ENCODE measurements at regions not wholly inside any gene's neighbourhood (a gene's known extent, or its start where the extent isn't known, plus 50 kb on each side); places are given as distances from the start of the nearest gene placed in this dataset.

- intact Hi-C loops (cut with DNase I), result no loop called here
- whole genome bisulfite sequencing, 2 donors, result 84 to 89% methylated on average over 2 of the region's 2 CpGs
Measured at GRCh38 chr6:113388996-113389395, 468.1 kb upstream of the MARCKS start.

GRCh38 chr6:113392551-113393055 is 464.5 kb upstream of the MARCKS start:
- WGBS, 2 donors, result 78 to 84% methylated on average over 3 of the region's 3 CpGs
- Histone ChIP-seq H3K4me1 (no peaks in the 10 kb centered on the region), H3K4me3 (no peak overlapping the region), H3K27me3 (no peaks in the 10 kb centered on the region), H3K27ac (no peak overlapping the region), H3K9me3 (no peaks in the 10 kb centered on the region), H3K36me3 (no peaks in the 10 kb centered on the region)
- TF ChIP-seq POLR2A (IDR thresholded peaks at IDR 0.05), result no peak
- no peak for TF ChIP-seq CTCF (IDR thresholded peaks at IDR 0.05)
- intact Hi-C loops (cut with DNase I), result no loop called here
- no peak for DNase-seq

More at GRCh38 chr6:113388996-113389395, 468.1 kb upstream of the MARCKS start:
- H3K36me3 ChIP-seq, result no peaks in the 10 kb centered on the region
- no peaks in the 10 kb centered on the region for H3K4me1 ChIP-seq
- TF ChIP-seq POLR2A (IDR thresholded peaks at IDR 0.05) (no peak), CTCF (IDR thresholded peaks at IDR 0.05) (no peak)
- no peak for DNase-seq
- H3K27me3 ChIP-seq, result no peaks in the 10 kb centered on the region
- no peak overlapping the region for H3K4me3 ChIP-seq
- no peak overlapping the region for H3K27ac ChIP-seq
- H3K9me3 ChIP-seq, result no peaks in the 10 kb centered on the region

GRCh38 chr6:113394216-113394615 is 462.9 kb upstream of the MARCKS start:
- H3K27me3 ChIP-seq, result no peaks in the 10 kb centered on the region
- no peak for DNase-seq
- 86 to 93% methylated on average over 4 of the region's 4 CpGs for WGBS, 2 donors
- no peaks in the 10 kb centered on the region for H3K36me3 ChIP-seq
- TF ChIP-seq CTCF (IDR thresholded peaks at IDR 0.05) (no peak), POLR2A (IDR thresholded peaks at IDR 0.05) (no peak)
- no peak overlapping the region for H3K4me3 ChIP-seq
- no peaks in the 10 kb centered on the region for H3K9me3 ChIP-seq
- intact Hi-C loops (cut with DNase I), result no loop called here
- H3K27ac ChIP-seq, result no peak overlapping the region
- no peaks in the 10 kb centered on the region for H3K4me1 ChIP-seq

- no peaks in the 10 kb centered on the region for H3K27me3 ChIP-seq
- no peak for DNase-seq
- H3K27ac ChIP-seq, result no peak overlapping the region
- H3K4me3 ChIP-seq, result no peak overlapping the region
- H3K36me3 ChIP-seq, result no peaks in the 10 kb centered on the region
- intact Hi-C loops (cut with DNase I), result no loop called here
- WGBS, 2 donors, result 90 to 97% methylated on average over 2 of the region's 2 CpGs
- no peaks in the 10 kb centered on the region for H3K9me3 ChIP-seq
- no peaks in the 10 kb centered on the region for H3K4me1 ChIP-seq
- TF ChIP-seq POLR2A (IDR thresholded peaks at IDR 0.05) (no peak), CTCF (IDR thresholded peaks at IDR 0.05) (no peak)
Measured at GRCh38 chr6:113394729-113395128, 462.4 kb upstream of the MARCKS start.

- WGBS, 2 donors, result 91% methylated on average over 2 of the region's 2 CpGs
- no peak for DNase-seq
- intact Hi-C loops (cut with DNase I), result no loop called here
Measured at GRCh38 chr6:113396730-113397129, 460.4 kb upstream of the MARCKS start.

More at GRCh38 chr6:113396730-113397129, 460.4 kb upstream of the MARCKS start:
- Histone ChIP-seq H3K4me3 (no peak overlapping the region), H3K36me3 (no peaks in the 10 kb centered on the region), H3K4me1 (no peaks in the 10 kb centered on the region), H3K27ac (no peak overlapping the region), H3K27me3 (no peaks in the 10 kb centered on the region), H3K9me3 (no peaks in the 10 kb centered on the region)
- TF ChIP-seq POLR2A (IDR thresholded peaks at IDR 0.05) (no peak), CTCF (IDR thresholded peaks at IDR 0.05) (no peak)

Data from esophagus squamous epithelium (tissue), 5 donors.